Body of pancreas (tissue), 4 donors: ENCODE measurements at regions not wholly inside any gene's neighbourhood (a gene's known extent, or its start where the extent isn't known, plus 50 kb on each side); places are given as distances from the start of the nearest gene placed in this dataset.

Experiments
- ATAC-seq: fragments of 150-250 bp; one replicate; pipeline ENCODE4 v1.9.1; 2016
- DNase-seq, 4 donors: peaks; one replicate each; pipeline ENCODE4 v3.0.0-alpha.2; 2019
- H3K27ac ChIP-seq, 4 donors: fragments of 200-600 bp; sonication (generic); 1 replicate in 3 of 4; 2 replicates in 1 of 4; pipeline versions ENCODE4 v1.5.1 to v1.6.1; 2016 to 2019; ENCODE audit warnings: mild to moderate bottlenecking in 1 of 4, mixed read lengths in 1 of 4, moderate library complexity in 1 of 4
- H3K27me3 ChIP-seq, 2 donors: fragments of 200-600 bp; sonication (generic); one replicate each; pipeline ENCODE4 v1.6.0; 2016; ENCODE audit warnings: mild to moderate bottlenecking in 1 of 2
- H3K36me3 ChIP-seq, 2 donors: fragments of 200-600 bp; sonication (generic); replicated peaks in 1 of 2; 2 replicates each; pipeline ENCODE4 v1.5.1; 2016; ENCODE audit warnings: low read depth in 2 of 2; ENCODE audit not compliant: insufficient read depth in 1 of 2
- H3K4me1 ChIP-seq: fragments of 200-600 bp; sonication (generic); one replicate; pipeline ENCODE4 v1.6.0; 2016
- H3K4me3 ChIP-seq, 2 donors: fragments of 200-600 bp; sonication (generic); 1 replicate in 1 of 2; 2 replicates in 1 of 2; pipeline ENCODE4 v1.5.1; 2016 to 2019
- H3K9me3 ChIP-seq, 3 donors: fragments of 200-600 bp; sonication (generic); 1 replicate in 2 of 3; 2 replicates in 1 of 3; pipeline ENCODE4 v1.5.1; 2016
- POLR2A ChIP-seq, 3 donors: fragments of 450-650 bp; IDR thresholded peaks; one replicate each; pipeline ENCODE4 v1.6.1; 2016; ENCODE audit warnings: antibody characterized with exemption in 3 of 3, mild to moderate bottlenecking in 2 of 3
- WGBS, 2 donors: methylation state at CpG; one replicate each; pipeline ENCODE4 v1.1.5; 2017; 5-methylcytosine and 5-hydroxymethylcytosine counted together
- intact Hi-C: fragments of 100-400 bp; cut with DNase I; formaldehyde crosslinking; loops from one replicate; pipeline ENCODE4 v1.15.1; 2023
- TF ChIP-seq, protein P1 (sequence below), 7 experiments: fragments of 450-650 bp in 4 of 7; fragments of 200-600 bp in 3 of 7; sonication (generic) in 3 of 7; IDR thresholded peaks; one replicate each; pipeline ENCODE4 v1.5.1; 2016 to 2019; ENCODE audit warnings: antibody characterized with exemption in 7 of 7

DNA sequence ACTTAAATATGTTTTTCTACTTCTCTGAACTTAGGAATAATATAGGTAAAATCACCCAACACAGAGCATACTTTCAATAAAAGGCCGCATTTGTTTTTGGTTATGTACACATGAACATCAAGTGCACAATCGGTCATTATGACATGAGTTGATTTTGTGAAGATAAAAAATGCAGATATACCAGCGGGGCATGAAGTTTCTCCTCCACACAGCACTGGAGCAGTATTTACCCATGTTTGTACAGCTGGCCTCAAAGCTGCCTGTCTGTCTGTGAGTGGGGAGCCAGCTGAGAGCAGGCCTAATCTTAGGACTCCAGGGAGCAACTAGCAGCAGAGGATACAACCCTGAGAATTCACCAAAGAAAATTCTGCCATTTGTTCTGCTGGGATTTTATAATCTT, 206.5 kb downstream of the TPBG start:
- TF ChIP-seq POLR2A (IDR thresholded peaks at IDR 0.05), result no peak
- TF ChIP-seq, protein P1, sequence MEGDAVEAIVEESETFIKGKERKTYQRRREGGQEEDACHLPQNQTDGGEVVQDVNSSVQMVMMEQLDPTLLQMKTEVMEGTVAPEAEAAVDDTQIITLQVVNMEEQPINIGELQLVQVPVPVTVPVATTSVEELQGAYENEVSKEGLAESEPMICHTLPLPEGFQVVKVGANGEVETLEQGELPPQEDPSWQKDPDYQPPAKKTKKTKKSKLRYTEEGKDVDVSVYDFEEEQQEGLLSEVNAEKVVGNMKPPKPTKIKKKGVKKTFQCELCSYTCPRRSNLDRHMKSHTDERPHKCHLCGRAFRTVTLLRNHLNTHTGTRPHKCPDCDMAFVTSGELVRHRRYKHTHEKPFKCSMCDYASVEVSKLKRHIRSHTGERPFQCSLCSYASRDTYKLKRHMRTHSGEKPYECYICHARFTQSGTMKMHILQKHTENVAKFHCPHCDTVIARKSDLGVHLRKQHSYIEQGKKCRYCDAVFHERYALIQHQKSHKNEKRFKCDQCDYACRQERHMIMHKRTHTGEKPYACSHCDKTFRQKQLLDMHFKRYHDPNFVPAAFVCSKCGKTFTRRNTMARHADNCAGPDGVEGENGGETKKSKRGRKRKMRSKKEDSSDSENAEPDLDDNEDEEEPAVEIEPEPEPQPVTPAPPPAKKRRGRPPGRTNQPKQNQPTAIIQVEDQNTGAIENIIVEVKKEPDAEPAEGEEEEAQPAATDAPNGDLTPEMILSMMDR (IDR thresholded peaks at IDR 0.05), result no peak
- H3K4me3 ChIP-seq, result no peak overlapping the region
- DNase-seq, result no peak
- H3K9me3 ChIP-seq, result no peaks in the 10 kb centered on the region
- H3K36me3 ChIP-seq, result no peaks in the 10 kb centered on the region
- intact Hi-C loops, result no loop called here
- 25 to 33% methylated on average over 3 of the region's 3 CpGs for whole genome bisulfite sequencing, 2 donors
- H3K27ac ChIP-seq, result no peak overlapping the region
- no peaks in the 10 kb centered on the region for H3K4me1 ChIP-seq
- ATAC-seq, result no peak
- H3K27me3 ChIP-seq, result no peaks in the 10 kb centered on the region

GRCh38 chr6:82571455-82571854, 207.8 kb downstream of the TPBG start:
- TF ChIP-seq, protein P1 (IDR thresholded peaks at IDR 0.05), result no peak
- no peak for TF ChIP-seq POLR2A (IDR thresholded peaks at IDR 0.05)
- no peaks in the 10 kb centered on the region for H3K9me3 ChIP-seq
- WGBS, 2 donors, result 54 to 79% methylated on average over 2 of the region's 2 CpGs

DNA sequence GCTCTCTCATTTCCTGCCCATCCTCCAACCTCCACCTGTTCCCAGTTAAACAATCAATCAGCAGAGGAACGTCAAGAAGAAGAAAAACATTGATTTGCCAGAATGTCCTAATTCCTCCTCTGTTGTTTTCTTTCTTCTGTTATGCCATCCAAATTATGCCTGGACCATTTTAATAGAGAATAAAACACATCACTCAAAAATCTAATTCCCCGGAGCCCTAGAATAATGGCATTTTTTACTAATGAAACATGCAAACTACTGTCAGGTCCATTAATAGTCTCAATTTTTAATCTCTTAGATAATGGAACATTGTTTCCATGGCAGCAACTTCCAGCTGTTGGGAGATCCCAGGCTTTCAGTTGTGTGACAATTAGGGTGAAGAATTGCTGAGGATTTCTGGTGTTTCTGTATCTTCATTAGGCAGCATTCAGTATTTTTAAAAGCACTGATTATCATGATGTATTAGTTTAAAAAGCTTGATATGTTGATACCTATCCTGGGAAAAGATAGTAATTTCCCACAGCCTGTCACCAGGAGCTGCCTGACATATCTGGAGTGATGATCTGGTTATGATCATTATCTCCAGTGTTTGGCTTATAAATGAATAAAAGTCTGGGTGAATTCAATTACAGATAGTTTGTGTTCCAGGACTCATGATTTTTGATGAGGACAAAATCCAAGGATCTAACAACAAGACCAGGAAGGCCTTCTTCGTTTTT, 209.8 kb downstream of the TPBG start:
- ATAC-seq (no peak), DNase-seq (no peak)
- Histone ChIP-seq H3K4me3 (no peak overlapping the region), H3K9me3 (no peaks in the 10 kb centered on the region), H3K36me3 (no peaks in the 10 kb centered on the region), H3K4me1 (no peaks in the 10 kb centered on the region), H3K27me3 (no peaks in the 10 kb centered on the region), H3K27ac (no peak overlapping the region)
- intact Hi-C loops, result no loop called here
- 30 to 32% methylated on average over 3 of the region's 3 CpGs for WGBS, 2 donors
- TF ChIP-seq, protein P1 (IDR thresholded peaks at IDR 0.05), result no peak
- no peak for TF ChIP-seq POLR2A (IDR thresholded peaks at IDR 0.05)

More at GRCh38 chr6:82571455-82571854, 207.8 kb downstream of the TPBG start:
- DNase-seq, result no peak
- Histone ChIP-seq H3K36me3 (no peaks in the 10 kb centered on the region), H3K4me3 (no peak overlapping the region), H3K4me1 (no peaks in the 10 kb centered on the region), H3K27me3 (no peaks in the 10 kb centered on the region), H3K27ac (no peak overlapping the region)
- ATAC-seq, result no peak
- intact Hi-C loops, result no loop called here

DNA sequence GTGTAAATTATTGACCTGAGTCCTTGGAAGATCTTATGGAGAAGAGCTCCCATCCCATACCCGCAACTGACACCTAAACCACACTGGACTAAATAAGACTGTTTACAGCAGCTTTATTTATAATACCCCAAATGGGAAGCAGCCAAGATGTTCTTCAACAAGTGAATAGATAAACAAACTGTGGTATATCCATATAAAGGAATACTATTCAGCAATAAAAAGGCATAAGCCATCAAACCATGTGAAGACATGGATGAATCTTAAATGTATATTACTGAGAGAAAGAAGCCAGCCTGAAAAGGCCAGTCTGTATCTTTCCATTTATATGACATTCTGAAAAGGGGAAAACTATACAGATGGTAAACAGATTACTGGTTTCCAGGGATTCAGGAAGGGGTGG, 212.7 kb downstream of the TPBG start:
- no peak overlapping the region for H3K27ac ChIP-seq
- no peaks in the 10 kb centered on the region for H3K9me3 ChIP-seq
- ATAC-seq (no peak), DNase-seq (no peak)
- no peaks in the 10 kb centered on the region for H3K4me1 ChIP-seq
- H3K27me3 ChIP-seq, result no peaks in the 10 kb centered on the region
- intact Hi-C loops, result no loop called here
- WGBS, 2 donors, result 35 to 91% methylated on average over 1 of the region's 1 CpG
- no peak overlapping the region for H3K4me3 ChIP-seq
- no peaks in the 10 kb centered on the region for H3K36me3 ChIP-seq
- no peak for TF ChIP-seq POLR2A (IDR thresholded peaks at IDR 0.05)
- TF ChIP-seq, protein P1 (IDR thresholded peaks at IDR 0.05), result no peak

GRCh38 chr6:82584194-82584695, 220.6 kb downstream of the TPBG start:
- Histone ChIP-seq H3K4me3 (no peak overlapping the region), H3K9me3 (no peaks in the 10 kb centered on the region), H3K27ac (no peak overlapping the region), H3K36me3 (no peaks in the 10 kb centered on the region), H3K27me3 (no peaks in the 10 kb centered on the region), H3K4me1 (no peaks in the 10 kb centered on the region)
- intact Hi-C loops, result no loop called here
- DNase-seq (no peak), ATAC-seq (no peak)
- TF ChIP-seq, protein P1 (IDR thresholded peaks at IDR 0.05), result no peak
- TF ChIP-seq POLR2A (IDR thresholded peaks at IDR 0.05), result no peak
- 61 to 77% methylated on average over 6 of the region's 6 CpGs for WGBS, 2 donors
